Endothelial cell of umbilical vein (primary cell): ENCODE measurements at regions not wholly inside any gene's neighbourhood (a gene's known extent, or its start where the extent isn't known, plus 50 kb on each side); places are given as distances from the start of the nearest gene placed in this dataset.

Experiments
- BruUV-seq: library from RNA; stranded (reverse); fragments of 400-500 nt; replicated peaks from 2 replicates; lab custom pipeline; 2021; lab: Mats Ljungman, UMichigan
- CTCF ChIA-PET: fragments of 300-600, 350-600 bp; sonication (Branson Sonifier 250); formaldehyde crosslinking; loops from one replicate; lab custom pipeline; 2021; ENCODE audit warnings: antibody characterized with exemption, inconsistent platforms; lab: Charles Lee
- POLR2A ChIA-PET: fragments of 300-600, 350-600 bp; sonication (Branson Sonifier 250); formaldehyde crosslinking; loops from one replicate; lab custom pipeline; 2021; ENCODE audit warnings: antibody characterized with exemption, inconsistent platforms; lab: Charles Lee
- DNase-seq: peaks from one replicate; pipeline ENCODE4 v3.0.0-alpha.2; 2011; ENCODE audit warnings: low read depth, low spot score
- FAIRE-seq: peaks from 2 replicates; lab custom pipeline; 2011; peaks lifted over from hg19 to GRCh38; lab: Jason Lieb, UNC
- H2AFZ ChIP-seq: 2 replicates; pipeline ENCODE4 v1.6.0; 2012; ENCODE audit warnings: low read depth, low read length, control low read depth, inconsistent platforms
- H3K27ac ChIP-seq: 2 replicates; pipeline ENCODE4 v1.5.1; 2011; ENCODE audit warnings: low read depth, mild to moderate bottlenecking, control low read depth, low read length, moderate library complexity; ENCODE audit not compliant: insufficient read depth
- H3K27me3 ChIP-seq, 2 experiments: 2 replicates each; pipeline versions ENCODE4 v1.6.0 to v1.6.1; 2011; ENCODE audit warnings: low read length in 2 of 2, mixed read lengths in 1 of 2; ENCODE audit not compliant: control insufficient read depth in 2 of 2, insufficient read depth in 2 of 2
- H3K36me3 ChIP-seq, 2 experiments: 2 replicates in 1 of 2; 3 replicates in 1 of 2; pipeline ENCODE4 v1.5.1; 2011; ENCODE audit warnings: low read length in 2 of 2, mild to moderate bottlenecking in 1 of 2, moderate library complexity in 1 of 2; ENCODE audit not compliant: control insufficient read depth in 2 of 2, insufficient read depth in 2 of 2; ENCODE audit errors: extremely low read depth in 1 of 2
- H3K4me1 ChIP-seq: 3 replicates; pipeline ENCODE4 v1.5.1; 2011; ENCODE audit warnings: mild to moderate bottlenecking, low read length; ENCODE audit not compliant: control insufficient read depth, insufficient read depth; ENCODE audit errors: extremely low read depth
- H3K4me2 ChIP-seq: 2 replicates; pipeline ENCODE4 v1.6.1; 2011; ENCODE audit warnings: low read length, control low read depth, mixed read lengths; ENCODE audit not compliant: insufficient read depth
- H3K4me3 ChIP-seq, 3 experiments: fragments of 200-600 bp in 1 of 3; sonication (generic), shearing (Covaris generic) in 1 of 3; replicated peaks in 1 of 3; 2 replicates each; pipeline ENCODE4 v1.5.1; 2011 to 2016; ENCODE audit warnings: control low read depth in 3 of 3, low read length in 3 of 3, mild to moderate bottlenecking in 2 of 3, inconsistent platforms in 1 of 3, low read depth in 1 of 3, moderate library complexity in 1 of 3; ENCODE audit not compliant: insufficient read depth in 1 of 3
- H3K79me2 ChIP-seq: 2 replicates; pipeline ENCODE4 v1.6.0; 2012; ENCODE audit warnings: low read length, inconsistent platforms; ENCODE audit not compliant: control insufficient read depth, insufficient read depth
- H3K9ac ChIP-seq: replicated peaks from 2 replicates; pipeline ENCODE3; 2011; ENCODE audit warnings: low read length, control low read depth; ENCODE audit not compliant: insufficient read depth; ENCODE audit errors: extremely low read depth
- H3K9me1 ChIP-seq: replicated peaks from 3 replicates; pipeline ENCODE4 v1.6.0; 2011; ENCODE audit warnings: mild to moderate bottlenecking, low read length; ENCODE audit not compliant: control insufficient read depth, insufficient read depth; ENCODE audit errors: extremely low read depth
- H3K9me3 ChIP-seq: replicated peaks from 2 replicates; pipeline ENCODE4 v1.5.1; 2012; ENCODE audit warnings: low read length, inconsistent platforms; ENCODE audit not compliant: control insufficient read depth, insufficient read depth
- H4K20me1 ChIP-seq: replicated peaks from 2 replicates; pipeline ENCODE3; 2011; ENCODE audit warnings: mild to moderate bottlenecking, low read length; ENCODE audit not compliant: control insufficient read depth, insufficient read depth; ENCODE audit errors: extremely low read depth
- CTCF ChIP-seq, 2 donors: IDR thresholded peaks; 1 replicate in 1 of 2; 2 replicates in 1 of 2; pipeline ENCODE4 v1.5.1; 2011; ENCODE audit warnings: low read length in 2 of 2, mild to moderate bottlenecking in 2 of 2, moderate library complexity in 2 of 2, control low read depth in 1 of 2, inconsistent platforms in 1 of 2, low read depth in 1 of 2; ENCODE audit not compliant: insufficient read depth in 1 of 2; ENCODE audit errors: extremely low read depth in 1 of 2
- EZH2 ChIP-seq: IDR thresholded peaks from 2 replicates; pipeline ENCODE4 v1.6.1; 2012; ENCODE audit warnings: borderline replicate concordance, low read depth, mild to moderate bottlenecking, moderate library complexity, low read length, inconsistent platforms; ENCODE audit not compliant: severe bottlenecking
- FOS ChIP-seq: IDR thresholded peaks from 2 replicates; pipeline ENCODE4 v1.6.1; 2011; ENCODE audit warnings: mild to moderate bottlenecking, low read length, moderate library complexity, borderline replicate concordance; ENCODE audit not compliant: insufficient read depth
- GATA2 ChIP-seq: IDR thresholded peaks from 2 replicates; pipeline ENCODE4 v1.7.0; 2011; ENCODE audit warnings: low read depth, mild to moderate bottlenecking, moderate library complexity, mixed read lengths, low read length; ENCODE audit not compliant: insufficient read length, insufficient read depth
- MAX ChIP-seq: IDR thresholded peaks from 2 replicates; pipeline ENCODE4 v1.6.1; 2011; ENCODE audit not compliant: insufficient read depth, insufficient read length
- POLR2A ChIP-seq: IDR thresholded peaks from 2 replicates; pipeline ENCODE4 v1.6.1; 2012; ENCODE audit warnings: low read depth, mild to moderate bottlenecking, control low read depth, low read length
- POLR2AphosphoS5 ChIP-seq: IDR thresholded peaks from 2 replicates; pipeline ENCODE4 v1.6.1; 2012; ENCODE audit warnings: low read depth, mild to moderate bottlenecking, control low read depth, low read length, moderate library complexity; ENCODE audit not compliant: insufficient read depth
- dilution Hi-C: fragments of 300-500 bp; cut with MboI; formaldehyde crosslinking; loops from one replicate; pipeline ENCODE4 v1.15.0; 2019; ENCODE audit warnings: low sequenced_read_pairs; ENCODE audit not compliant: extremely low pct_ligation_motif_present
- intact Hi-C: fragments of 100-400 bp; cut with micrococcal nuclease; formaldehyde crosslinking; loops from one replicate; pipeline ENCODE4 v1.10.0; 2022

- BruUV-seq, result no TSS peak
- Histone ChIP-seq H2AFZ (no peak overlapping the region), H3K4me3 (no peak overlapping the region), H3K9ac (no peak overlapping the region), H3K4me2 (no peak overlapping the region), H3K9me3 (no peaks in the 10 kb centered on the region), H3K4me1 (no peaks in the 10 kb centered on the region), H3K36me3 (no peaks in the 10 kb centered on the region), H3K79me2 (no peaks in the 10 kb centered on the region), H4K20me1 (no peaks in the 10 kb centered on the region), H3K9me1 (no peaks in the 10 kb centered on the region), H3K27ac (no peak overlapping the region), H3K27me3 (no peaks in the 10 kb centered on the region)
- intact Hi-C loops, result loop anchor here (1.0 to 5.0 kb wide), 4 partner anchors 638 to 1661 kb away; partner anchors contain the start of gene MYL12A
- dilution Hi-C loops, result no loop called here
- FAIRE-seq (peak; percentile 72), DNase-seq (peak; percentile 42)
- CTCF ChIA-PET, result interaction anchor here (0.6 to 2.6 kb wide), 19 partner anchors 12 to 1660 kb away, joined by 3 to 85 read pairs (median 4); no protein-coding TSS in a partner anchor
- TF ChIP-seq EZH2 (no peak), GATA2 (no peak), FOS (no peak), CTCF (IDR thresholded peaks at IDR 0.05; ENCODE audit: extremely low read depth in 1 of 2, insufficient read depth in 1 of 2, low read depth in 1 of 2, low read length in 2 of 2) (peak in 1 of 2 donors; percentile 23), POLR2A (no peak), POLR2AphosphoS5 (no peak), MAX (no peak)
- POLR2A ChIA-PET, result no interaction called here
Measured at GRCh38 chr18:1585881-1586488, 681.3 kb downstream of the ADCYAP1 start.
